H7 (cell line): ENCODE measurements at regions not wholly inside any gene's neighbourhood (a gene's known extent, or its start where the extent isn't known, plus 50 kb on each side); places are given as distances from the start of the nearest gene placed in this dataset.
"Not testable (repeated sequence)": the region's sequence is repeated elsewhere in the genome, so short reads cannot be mapped to it uniquely, and the experiment has no call there.

Source experiments
- DNase-seq: peaks from one replicate; pipeline ENCODE4 v3.0.0; 2012
- H3K27me3 ChIP-seq: 2 replicates; pipeline ENCODE4 v1.6.0; 2011; ENCODE audit warnings: mild to moderate bottlenecking, low read length; ENCODE audit not compliant: control insufficient read depth, insufficient read depth
- H3K36me3 ChIP-seq: replicated peaks from 2 replicates; pipeline ENCODE4 v1.5.1; 2011; ENCODE audit warnings: low read length; ENCODE audit not compliant: control insufficient read depth, insufficient read depth
- H3K4me3 ChIP-seq: 2 replicates; pipeline ENCODE4 v1.5.1; 2011; ENCODE audit warnings: low read depth, mild to moderate bottlenecking, control low read depth, low read length, moderate library complexity; ENCODE audit not compliant: insufficient read depth

DNA sequence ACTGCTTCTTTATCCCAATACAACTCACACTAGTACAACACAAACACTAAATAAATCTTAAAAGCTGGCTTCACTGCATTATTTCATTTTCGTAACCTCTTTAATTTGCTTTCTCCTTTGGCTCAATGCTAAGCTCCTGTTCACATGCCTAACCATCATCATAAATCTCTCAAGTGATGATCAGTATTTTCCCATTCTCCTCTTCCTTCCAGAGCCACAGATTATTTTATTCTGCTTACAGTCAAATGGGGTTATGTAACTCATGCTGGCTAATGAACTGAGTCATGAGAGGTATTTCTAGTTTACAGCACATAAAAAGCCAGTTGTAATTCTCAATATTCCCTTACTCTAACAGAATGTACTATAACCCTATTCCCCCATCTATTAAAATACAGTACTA lies 350.4 kb upstream of the ZC3H15 start:
- no peak for DNase-seq
- no peak overlapping the region for H3K4me3 ChIP-seq
- H3K36me3 ChIP-seq = no peaks in the 10 kb centered on the region
- H3K27me3 ChIP-seq = no peaks in the 10 kb centered on the region

DNA sequence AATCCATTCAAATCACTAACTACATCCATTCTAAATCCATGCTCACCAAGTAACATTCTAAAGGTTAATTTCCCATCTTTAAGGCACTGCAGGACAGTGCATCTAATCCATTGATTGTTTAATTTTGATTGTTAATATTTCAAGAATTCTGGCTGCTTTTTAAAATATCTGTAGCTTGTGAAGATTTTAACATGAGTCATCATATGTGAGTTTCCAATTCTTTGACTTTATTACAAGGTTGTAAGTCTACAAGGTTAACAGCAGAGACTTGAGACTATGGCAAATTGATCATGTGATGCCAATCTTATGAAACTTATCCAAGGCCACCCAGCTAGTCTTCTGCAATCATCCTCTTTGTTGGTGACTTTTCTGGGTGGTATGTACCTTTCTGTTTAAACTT lies 349.2 kb upstream of the ZC3H15 start:
- Histone ChIP-seq H3K36me3 (no peaks in the 10 kb centered on the region), H3K4me3 (no peak overlapping the region), H3K27me3 (no peaks in the 10 kb centered on the region)
- no peak for DNase-seq

DNA sequence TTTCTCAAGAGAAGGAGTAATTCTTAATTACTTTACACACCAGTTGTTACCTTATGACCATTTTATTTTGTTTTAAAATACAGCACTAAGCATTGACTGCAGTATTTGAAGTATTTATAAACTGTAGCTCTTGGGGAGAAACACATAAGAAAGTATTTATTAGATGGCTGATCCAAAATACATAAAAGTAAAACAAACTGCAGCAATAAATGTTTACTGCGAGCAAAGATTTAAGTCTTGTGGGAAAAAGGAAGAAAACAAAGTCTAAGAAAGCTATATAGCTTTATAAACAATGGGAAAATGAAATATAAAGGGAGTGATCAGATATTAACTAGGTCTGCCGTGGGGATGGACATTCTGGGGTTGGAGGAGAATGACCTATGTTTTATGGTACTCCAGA lies 347.2 kb upstream of the ZC3H15 start:
- no peaks in the 10 kb centered on the region for H3K27me3 ChIP-seq
- DNase-seq = no peak
- no peaks in the 10 kb centered on the region for H3K36me3 ChIP-seq
- no peak overlapping the region for H3K4me3 ChIP-seq

DNA sequence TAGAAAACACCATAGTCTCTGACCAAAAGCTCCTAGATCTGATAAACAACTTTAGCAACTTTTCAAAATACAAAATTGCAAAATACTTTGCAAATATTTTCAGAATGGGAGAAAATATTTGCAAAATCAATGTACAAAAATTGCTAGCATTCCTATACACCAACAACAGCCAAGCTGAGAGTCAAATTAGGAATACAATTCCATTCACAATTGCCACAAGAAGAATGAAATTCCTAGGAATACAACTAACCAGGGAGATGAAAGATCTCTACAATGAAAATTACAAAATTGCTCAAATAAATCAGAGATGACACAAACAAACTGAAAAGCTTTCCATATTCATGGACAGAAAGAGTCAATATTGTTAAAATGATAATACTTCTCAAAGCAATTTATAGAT lies 327.0 kb upstream of the ZC3H15 start:
- Histone ChIP-seq H3K4me3 (no peak overlapping the region), H3K36me3 (no peaks in the 10 kb centered on the region), H3K27me3 (no peaks in the 10 kb centered on the region)
- no peak for DNase-seq

DNA sequence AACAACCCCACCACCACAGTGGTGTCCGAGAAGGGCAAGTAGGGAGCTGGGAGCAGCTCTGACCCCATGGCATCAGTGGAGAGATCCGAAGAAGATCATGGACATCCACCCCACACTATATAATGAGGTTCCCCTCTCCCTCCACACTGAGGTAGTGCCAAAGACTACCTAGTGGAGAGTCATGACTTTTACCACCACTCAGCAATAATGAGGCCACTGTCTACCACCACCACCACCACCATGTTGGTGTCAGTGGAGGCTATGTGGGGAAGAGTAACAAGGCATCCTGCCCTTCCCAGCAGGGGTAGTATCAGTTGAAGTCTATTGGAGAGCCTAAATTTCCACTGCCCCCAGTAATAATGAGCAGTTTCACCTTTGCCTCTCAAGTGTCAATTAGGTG lies 321.7 kb upstream of the ZC3H15 start:
- no peak for DNase-seq

DNA sequence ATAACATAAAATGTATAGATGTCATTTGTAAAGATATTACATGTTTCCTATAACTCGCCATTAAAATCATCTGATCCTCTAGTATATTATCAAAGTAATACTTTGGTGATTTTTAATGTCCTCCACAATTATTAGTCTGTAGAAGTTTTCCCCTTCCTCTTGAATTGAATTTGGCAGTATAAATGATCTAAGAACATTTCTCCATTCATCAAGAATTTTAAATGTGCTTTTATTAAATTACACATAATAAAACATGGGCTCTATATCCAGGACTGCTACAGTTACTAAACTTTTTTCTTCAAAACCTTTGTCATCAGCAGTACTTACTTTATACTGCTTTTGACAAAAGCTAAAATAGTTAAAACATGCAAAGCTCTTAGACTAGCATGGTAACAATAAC lies 315.4 kb upstream of the ZC3H15 start:
- H3K4me3 ChIP-seq = no peak overlapping the region
- H3K27me3 ChIP-seq = no peaks in the 10 kb centered on the region
- no peaks in the 10 kb centered on the region for H3K36me3 ChIP-seq
- DNase-seq = no peak

More for the DNA sequence above, 321.7 kb upstream of the ZC3H15 start:
- no peaks in the 10 kb centered on the region for H3K27me3 ChIP-seq
- no peaks in the 10 kb centered on the region for H3K36me3 ChIP-seq
- no peak overlapping the region for H3K4me3 ChIP-seq

DNA sequence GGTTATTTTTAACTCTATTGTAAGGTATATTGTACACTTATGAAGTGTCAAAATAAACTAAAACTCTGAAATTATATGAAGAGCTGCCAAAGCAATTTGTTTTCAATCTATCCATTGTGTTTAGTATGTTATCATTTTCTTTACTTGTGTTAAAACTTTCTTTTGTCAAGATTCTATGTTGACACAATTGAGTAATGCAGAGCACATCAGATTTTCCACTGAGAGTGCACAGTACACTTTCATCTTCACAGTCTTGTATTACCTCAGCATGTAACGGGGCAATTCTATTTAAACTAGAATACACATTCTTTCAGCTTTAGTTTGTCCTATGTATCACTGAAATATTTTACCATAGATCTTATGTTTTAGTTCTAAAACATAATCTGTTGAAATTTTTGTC lies 304.4 kb upstream of the ZC3H15 start:
- Histone ChIP-seq H3K27me3 (no peaks in the 10 kb centered on the region), H3K4me3 (no peak overlapping the region), H3K36me3 (no peaks in the 10 kb centered on the region)
- no peak for DNase-seq

DNA sequence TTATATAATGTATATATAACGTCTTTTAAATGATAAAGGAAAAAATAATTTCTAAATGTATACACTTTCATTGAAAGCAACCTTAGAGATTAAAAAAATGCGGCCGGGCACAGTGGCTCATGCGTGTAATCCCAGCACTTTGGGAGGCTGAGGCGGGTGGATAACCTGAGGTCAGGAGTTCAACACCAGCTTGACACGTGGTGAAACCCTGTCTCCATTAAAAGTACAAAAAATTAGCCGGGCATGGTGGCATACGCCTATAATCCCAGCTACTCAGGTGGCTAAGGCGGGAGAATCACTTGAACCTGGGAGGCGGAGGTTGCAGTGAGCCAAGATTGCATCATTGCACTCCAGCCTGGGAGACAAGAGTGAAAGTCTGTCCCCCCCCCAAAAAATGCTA lies 303.7 kb upstream of the ZC3H15 start:
- DNase-seq, H3K4me3 ChIP-seq, H3K27me3 ChIP-seq, H3K36me3 ChIP-seq: not testable (repeated sequence)

DNA sequence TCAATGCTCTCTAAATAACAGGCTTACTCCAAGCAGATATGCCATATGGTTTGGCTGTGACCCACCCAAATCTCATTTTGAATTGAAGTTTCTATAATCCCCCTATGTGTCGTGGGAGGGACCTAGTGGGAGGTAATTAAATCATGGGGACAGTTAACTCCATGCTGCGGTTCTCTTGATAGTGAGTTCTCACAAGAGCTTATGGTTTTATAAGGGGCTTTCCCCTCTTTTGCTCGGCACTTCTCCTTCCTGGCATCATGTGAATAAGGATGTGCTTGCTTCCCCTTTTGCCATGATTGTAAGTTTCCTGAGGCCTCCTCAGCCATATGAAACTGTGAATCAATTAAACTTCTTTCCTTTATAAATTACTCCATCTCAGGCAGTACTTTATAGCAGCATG lies 302.7 kb upstream of the ZC3H15 start:
- Histone ChIP-seq H3K36me3 (no peaks in the 10 kb centered on the region), H3K27me3 (no peaks in the 10 kb centered on the region), H3K4me3 (no peak overlapping the region)
- no peak for DNase-seq

DNA sequence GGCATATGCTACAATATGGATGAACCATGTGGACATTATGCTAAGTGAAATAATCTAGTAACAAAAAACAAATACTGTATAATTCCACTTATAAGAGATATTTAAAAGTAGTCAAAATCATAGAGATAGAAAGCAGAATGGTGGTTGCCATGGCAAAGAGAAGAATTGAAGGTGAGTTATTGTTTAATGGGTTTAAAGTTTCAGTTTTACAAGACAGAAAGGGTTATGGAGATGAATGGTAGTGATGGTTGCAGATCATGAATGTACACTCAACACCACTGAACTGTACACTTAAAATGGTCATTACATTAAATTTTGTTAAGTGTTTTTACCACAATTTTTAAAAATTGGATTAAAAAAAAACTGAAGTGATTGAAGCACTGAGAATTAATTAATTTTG lies 298.2 kb upstream of the ZC3H15 start:
- no peak overlapping the region for H3K4me3 ChIP-seq
- DNase-seq = no peak
- no peaks in the 10 kb centered on the region for H3K27me3 ChIP-seq
- no peaks in the 10 kb centered on the region for H3K36me3 ChIP-seq

DNA sequence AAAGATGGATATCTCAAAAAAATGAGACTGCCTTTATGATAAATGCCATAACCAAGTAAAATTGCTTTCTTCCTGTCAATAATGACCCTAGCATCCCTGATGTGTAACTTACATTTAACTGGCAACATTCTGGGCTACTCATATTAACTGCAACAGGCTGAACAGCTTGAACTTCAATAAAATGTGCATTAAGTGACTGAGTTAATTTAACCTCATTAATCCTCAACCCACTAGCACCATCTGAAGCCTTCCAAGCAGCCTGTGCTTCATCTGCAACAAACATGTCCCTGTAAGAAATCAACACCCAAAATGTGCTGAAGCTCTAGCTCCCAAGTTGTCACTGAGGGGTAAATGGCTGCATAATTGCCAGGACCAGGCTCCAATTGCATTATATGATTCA lies 296.2 kb upstream of the ZC3H15 start:
- H3K4me3 ChIP-seq = no peak overlapping the region
- DNase-seq = no peak
- no peaks in the 10 kb centered on the region for H3K27me3 ChIP-seq
- no peaks in the 10 kb centered on the region for H3K36me3 ChIP-seq

DNA sequence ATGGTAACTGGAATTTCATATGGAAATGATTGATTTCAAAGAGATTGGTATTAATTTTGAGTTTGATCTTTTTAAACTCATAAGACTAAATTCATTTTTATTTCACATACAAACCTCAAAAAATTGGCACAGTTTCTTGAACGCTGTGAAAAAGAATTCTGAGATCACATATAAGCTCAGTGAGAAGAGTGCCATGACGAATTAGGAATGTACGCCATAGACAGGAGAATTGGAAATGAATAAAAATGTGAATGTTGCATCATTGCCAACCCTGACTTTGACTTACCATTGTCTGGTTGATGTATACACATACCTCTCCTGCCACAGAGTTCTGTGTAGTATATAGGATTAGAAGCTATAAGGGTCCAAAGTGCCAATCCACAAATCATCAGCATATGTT lies 290.4 kb upstream of the ZC3H15 start:
- Histone ChIP-seq H3K36me3 (no peaks in the 10 kb centered on the region), H3K27me3 (no peaks in the 10 kb centered on the region), H3K4me3 (no peak overlapping the region)
- DNase-seq = no peak

DNA sequence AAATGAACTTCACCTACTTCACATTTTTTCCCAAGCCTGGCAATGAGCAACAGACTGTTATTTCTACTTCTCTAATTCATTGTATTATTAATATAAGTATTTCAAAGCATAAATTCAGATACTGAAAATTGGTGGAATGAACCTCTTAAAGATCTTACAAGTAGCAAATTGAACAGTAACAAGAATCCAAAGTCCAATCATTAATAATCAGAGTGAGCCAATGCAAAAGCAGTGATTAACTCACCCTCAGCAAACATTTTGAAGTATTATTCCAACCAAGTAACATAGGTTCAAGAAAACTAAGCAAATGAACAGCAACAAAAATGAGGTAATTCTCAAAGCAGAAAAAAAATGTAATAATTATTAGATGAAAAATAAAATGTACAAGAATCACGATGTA lies 288.1 kb upstream of the ZC3H15 start:
- no peaks in the 10 kb centered on the region for H3K36me3 ChIP-seq
- no peak for DNase-seq
- H3K27me3 ChIP-seq = no peaks in the 10 kb centered on the region
- H3K4me3 ChIP-seq = no peak overlapping the region

DNA sequence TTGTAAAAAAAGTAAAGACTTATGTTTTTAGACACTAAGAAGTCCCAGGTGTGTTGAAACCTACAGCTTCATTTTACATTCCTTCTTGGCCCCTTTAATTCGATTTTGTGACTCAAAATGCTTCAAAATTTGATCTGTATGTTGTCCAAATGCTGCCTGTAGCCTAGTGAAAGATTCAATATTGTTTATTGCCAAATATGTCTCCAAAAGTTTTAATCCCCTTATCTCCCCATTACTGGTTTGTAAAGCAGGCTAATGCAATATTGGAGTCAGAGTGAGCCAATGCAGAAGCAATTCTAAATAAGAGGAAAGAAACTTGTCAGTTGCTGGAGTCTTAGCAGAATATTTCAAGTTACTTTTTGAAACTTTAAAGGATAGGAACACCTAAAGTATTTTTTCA lies 287.0 kb upstream of the ZC3H15 start:
- Histone ChIP-seq H3K36me3 (no peaks in the 10 kb centered on the region), H3K27me3 (no peaks in the 10 kb centered on the region), H3K4me3 (no peak overlapping the region)
- DNase-seq = no peak

DNA sequence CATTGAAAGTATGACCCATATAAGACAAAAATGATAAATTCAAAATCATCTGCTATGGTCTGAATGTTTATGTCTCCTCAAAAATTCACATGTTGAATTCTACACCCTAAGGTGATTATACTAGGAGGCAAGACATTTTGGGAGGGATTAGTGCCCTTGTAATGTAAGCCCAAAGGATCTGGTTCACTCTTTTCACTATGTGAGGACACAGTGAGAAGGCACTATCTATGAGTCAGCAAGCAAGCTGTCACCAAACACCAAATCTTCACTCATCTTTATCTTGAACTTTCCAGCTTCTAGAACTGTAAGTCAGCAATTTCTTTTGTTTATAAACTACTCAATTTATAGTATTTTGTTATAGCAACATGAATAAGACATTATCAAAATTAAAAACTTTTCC lies 284.7 kb upstream of the ZC3H15 start:
- DNase-seq = no peak
- Histone ChIP-seq H3K36me3 (no peaks in the 10 kb centered on the region), H3K27me3 (no peaks in the 10 kb centered on the region), H3K4me3 (no peak overlapping the region)

DNA sequence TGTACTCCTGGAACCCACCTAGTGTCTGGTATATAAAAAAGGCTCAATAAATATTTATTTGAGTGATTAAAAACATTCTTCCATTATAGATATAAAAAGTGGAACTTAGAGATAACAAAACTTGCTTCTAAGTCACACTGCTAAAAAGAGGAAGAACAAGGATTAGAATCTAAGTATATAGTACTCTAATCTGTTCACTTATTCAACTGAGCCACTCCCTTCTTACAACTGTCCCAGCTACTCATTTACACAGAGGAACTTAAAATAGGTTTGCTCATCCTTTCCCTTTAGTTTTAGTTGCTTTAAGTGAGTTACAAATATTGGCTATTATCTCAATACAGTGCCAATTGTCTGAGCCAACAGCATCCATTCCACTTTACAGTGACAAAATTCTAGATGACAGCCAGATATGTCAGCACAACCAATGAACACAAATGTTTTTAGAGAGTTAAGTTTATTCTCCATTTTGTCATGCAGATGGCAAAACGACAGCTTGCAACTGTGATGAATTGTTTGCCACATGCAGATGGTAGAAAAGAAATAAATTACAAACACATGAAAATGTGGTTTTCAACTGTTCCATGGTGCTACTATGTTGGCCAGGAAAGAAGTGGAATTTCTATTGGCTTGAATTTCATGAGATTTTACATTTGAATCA lies 280.7 kb upstream of the ZC3H15 start:
- H3K36me3 ChIP-seq = no peaks in the 10 kb centered on the region
- no peak overlapping the region for H3K4me3 ChIP-seq
- DNase-seq = no peak
- no peaks in the 10 kb centered on the region for H3K27me3 ChIP-seq
